ENCODE measurements at regions not wholly inside any gene's neighbourhood (a gene's known extent, or its start where the extent isn't known, plus 50 kb on each side); places are given as distances from the start of the nearest gene placed in this dataset.

- TF ChIP-seq ZNF24 (IDR thresholded peaks at IDR 0.05) (no peak), NFYB (IDR thresholded peaks at IDR 0.05; ENCODE audit: insufficient read depth, low read depth, low read length) (no peak), RAD21 (IDR thresholded peaks at IDR 0.05; ENCODE audit: insufficient read depth, low read depth, low read length) (no peak)
These were observed 440.9 kb downstream of the HACE1 start for GRCh38 chr6:104418839-104419238.
